ENCODE measurements at regions not wholly inside any gene's neighbourhood (a gene's known extent, or its start where the extent isn't known, plus 50 kb on each side); places are given as distances from the start of the nearest gene placed in this dataset.

- H3K27ac Mint-ChIP-seq, result no peak overlapping the region
- no peaks in the 10 kb centered on the region for H3K36me3 Mint-ChIP-seq
- H3K9me3 Mint-ChIP-seq, result no peaks in the 10 kb centered on the region
- Histone ChIP-seq H3K27ac (ENCODE audit: low read length) (no peak overlapping the region), H3K36me3 (ENCODE audit: control insufficient read depth in 2 of 2, extremely low read depth in 1 of 2, insufficient read depth in 1 of 2, low read length in 1 of 2) (no peaks in the 10 kb centered on the region), H3K9me3 (no peaks in the 10 kb centered on the region), H3K4me1 (ENCODE audit: control insufficient read depth in 1 of 2, extremely low read depth in 1 of 2, insufficient read depth in 2 of 2, low read length in 2 of 2) (no peaks in the 10 kb centered on the region), H3K27me3 (replicated peaks in 1 of 2; ENCODE audit: control insufficient read depth in 2 of 2, extremely low read depth in 1 of 2, insufficient read depth in 2 of 2, low read length in 1 of 2) (peaks cover 0 to 6% of the 10 kb centered on the region in 2 experiments), H3K4me3 (ENCODE audit: control insufficient read depth in 1 of 2, extremely low read depth in 1 of 2, low read length in 1 of 2) (no peak overlapping the region)
- no peak for DNase-seq
- ChIA-PET CTCF (no interaction called here), POLR2A (no interaction called here)
- H3K27me3 Mint-ChIP-seq, result peaks cover 3 to 4% of the 10 kb centered on the region in 2 donors
- ATAC-seq (replicated peaks in 1 of 4), result no peak
- no CpG with 5 or more reads among the region's 2 CpGs for WGBS (ENCODE audit: insufficient coverage)
- no peaks in the 10 kb centered on the region for H3K4me1 Mint-ChIP-seq
- no peak overlapping the region for H3K4me3 Mint-ChIP-seq
Observed at GRCh38 chr4:112982680-112983079, 66.8 kb upstream of the ANK2 start.

- Histone ChIP-seq H3K27me3 (replicated peaks in 1 of 2; ENCODE audit: control insufficient read depth in 2 of 2, extremely low read depth in 1 of 2, insufficient read depth in 2 of 2, low read length in 1 of 2) (no peaks in the 10 kb centered on the region), H3K4me1 (ENCODE audit: control insufficient read depth in 1 of 2, extremely low read depth in 1 of 2, insufficient read depth in 2 of 2, low read length in 2 of 2) (no peaks in the 10 kb centered on the region), H3K36me3 (ENCODE audit: control insufficient read depth in 2 of 2, extremely low read depth in 1 of 2, insufficient read depth in 1 of 2, low read length in 1 of 2) (no peaks in the 10 kb centered on the region), H3K4me3 (ENCODE audit: control insufficient read depth in 1 of 2, extremely low read depth in 1 of 2, low read length in 1 of 2) (no peak overlapping the region), H3K9me3 (no peaks in the 10 kb centered on the region), H3K27ac (ENCODE audit: low read length) (no peak overlapping the region)
- ChIA-PET CTCF (no interaction called here), POLR2A (no interaction called here)
- no peak for DNase-seq
- Mint-ChIP-seq H3K4me3 (no peak overlapping the region), H3K27ac (no peak overlapping the region), H3K9me3 (peaks cover 0 to 10% (median 9%) of the 10 kb centered on the region in 3 donors), H3K27me3 (peaks cover 3 to 4% of the 10 kb centered on the region in 2 donors), H3K4me1 (no peaks in the 10 kb centered on the region), H3K36me3 (no peaks in the 10 kb centered on the region)
- WGBS (ENCODE audit: insufficient coverage), result no CpG with 5 or more reads among the region's 3 CpGs
- no peak for ATAC-seq (replicated peaks in 1 of 4)
Observed at GRCh38 chr4:112994732-112995464, 54.6 kb upstream of the ANK2 start.
